NB4 (cell line): ENCODE measurements at regions not wholly inside any gene's neighbourhood (a gene's known extent, or its start where the extent isn't known, plus 50 kb on each side); places are given as distances from the start of the nearest gene placed in this dataset.

ENCODE experiments used
- MAX ChIP-seq: IDR thresholded peaks from 2 replicates; pipeline ENCODE4 v1.6.1; 2011; ENCODE audit warnings: low read depth, low read length
- MYC ChIP-seq: IDR thresholded peaks from 2 replicates; pipeline ENCODE4 v1.6.1; 2011; ENCODE audit warnings: low read depth, low read length
- POLR2A ChIP-seq: IDR thresholded peaks from 2 replicates; pipeline ENCODE4 v1.6.1; 2011; ENCODE audit warnings: mild to moderate bottlenecking; ENCODE audit not compliant: insufficient read length; ENCODE audit errors: extremely low read depth
- TF ChIP-seq, protein P1 (sequence below): IDR thresholded peaks from one replicate; pipeline ENCODE4 v1.5.1; 2012; ENCODE audit warnings: low read depth, low read length

DNA sequence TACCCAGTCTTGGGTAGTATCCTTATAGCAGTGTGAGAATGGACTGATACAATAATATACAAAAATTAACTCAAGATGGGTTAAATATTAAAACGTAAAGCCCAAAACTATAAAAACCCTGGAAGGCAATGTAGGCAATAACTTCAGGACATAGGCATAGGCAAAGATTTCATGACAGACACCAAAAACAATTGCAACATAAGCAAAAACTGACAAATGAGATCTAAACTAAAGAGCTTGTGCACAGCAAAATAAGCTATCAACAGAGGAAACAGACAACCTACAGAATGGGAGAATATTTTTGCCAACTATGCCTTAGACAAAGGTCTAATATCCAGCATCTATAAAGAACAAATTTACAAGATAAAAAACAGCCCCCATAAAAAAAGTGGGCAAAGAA is 204.8 kb upstream of the CCDC54 start:
- TF ChIP-seq, protein P1, sequence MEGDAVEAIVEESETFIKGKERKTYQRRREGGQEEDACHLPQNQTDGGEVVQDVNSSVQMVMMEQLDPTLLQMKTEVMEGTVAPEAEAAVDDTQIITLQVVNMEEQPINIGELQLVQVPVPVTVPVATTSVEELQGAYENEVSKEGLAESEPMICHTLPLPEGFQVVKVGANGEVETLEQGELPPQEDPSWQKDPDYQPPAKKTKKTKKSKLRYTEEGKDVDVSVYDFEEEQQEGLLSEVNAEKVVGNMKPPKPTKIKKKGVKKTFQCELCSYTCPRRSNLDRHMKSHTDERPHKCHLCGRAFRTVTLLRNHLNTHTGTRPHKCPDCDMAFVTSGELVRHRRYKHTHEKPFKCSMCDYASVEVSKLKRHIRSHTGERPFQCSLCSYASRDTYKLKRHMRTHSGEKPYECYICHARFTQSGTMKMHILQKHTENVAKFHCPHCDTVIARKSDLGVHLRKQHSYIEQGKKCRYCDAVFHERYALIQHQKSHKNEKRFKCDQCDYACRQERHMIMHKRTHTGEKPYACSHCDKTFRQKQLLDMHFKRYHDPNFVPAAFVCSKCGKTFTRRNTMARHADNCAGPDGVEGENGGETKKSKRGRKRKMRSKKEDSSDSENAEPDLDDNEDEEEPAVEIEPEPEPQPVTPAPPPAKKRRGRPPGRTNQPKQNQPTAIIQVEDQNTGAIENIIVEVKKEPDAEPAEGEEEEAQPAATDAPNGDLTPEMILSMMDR = no peak
- TF ChIP-seq POLR2A = no peak
- TF ChIP-seq MYC = no peak
- TF ChIP-seq MAX = no peak
